Stomach (tissue), 4 donors: ENCODE measurements at regions not wholly inside any gene's neighbourhood (a gene's known extent, or its start where the extent isn't known, plus 50 kb on each side); places are given as distances from the start of the nearest gene placed in this dataset.

Experiments
- CTCF ChIP-seq, 7 experiments: fragments of 450-650 bp in 4 of 7; fragments of 200-600 bp in 3 of 7; sonication (generic) in 3 of 7; IDR thresholded peaks; one replicate each; pipeline ENCODE4 v1.5.1; 2016 to 2019; ENCODE audit warnings: antibody characterized with exemption in 7 of 7, control low read depth in 2 of 7, mild to moderate bottlenecking in 1 of 7
- POLR2A ChIP-seq, 4 donors: fragments of 450-650 bp; IDR thresholded peaks; one replicate each; pipeline ENCODE4 v1.6.1; 2016; ENCODE audit warnings: antibody characterized with exemption in 4 of 4, control low read depth in 2 of 4, mild to moderate bottlenecking in 1 of 4, moderate library complexity in 1 of 4
- POLR2AphosphoS5 ChIP-seq, 3 donors: sonication (generic); formaldehyde crosslinking; IDR thresholded peaks; one replicate each; pipeline ENCODE4 v1.6.1; 2016; ENCODE audit warnings: antibody characterized with exemption in 3 of 3

GRCh38 chr3:27653803-27654558 lies 68.1 kb downstream of the EOMES start:
- no peak for TF ChIP-seq POLR2AphosphoS5 (IDR thresholded peaks at IDR 0.05)
- no peak for TF ChIP-seq POLR2A (IDR thresholded peaks at IDR 0.05)
- TF ChIP-seq CTCF (IDR thresholded peaks at IDR 0.05), result no peak
